PC-3 (cell line): ENCODE measurements at regions not wholly inside any gene's neighbourhood (a gene's known extent, or its start where the extent isn't known, plus 50 kb on each side); places are given as distances from the start of the nearest gene placed in this dataset.

Source experiments
- ATAC-seq: fragments of 200-7000 bp; cut with Tn5 transposase; 2 replicates; pipeline ENCODE4 v1.9.1; 2020; ENCODE audit warnings: mild to moderate bottlenecking, moderate library complexity
- BruUV-seq: library from RNA; stranded (reverse); fragments of 400-500 nt; replicated peaks from 2 replicates; lab custom pipeline; 2021; lab: Mats Ljungman, UMichigan
- CTCF ChIA-PET: fragments of 300-600 bp; sonication (Branson Sonifier 250); formaldehyde crosslinking; loops from one replicate; lab custom pipeline; 2022; ENCODE audit warnings: antibody characterized with exemption; lab: Charles Lee
- POLR2A ChIA-PET: fragments of 300-600 bp; sonication (Branson Sonifier 250); formaldehyde crosslinking; loops from one replicate; lab custom pipeline; 2022; ENCODE audit warnings: antibody characterized with exemption; ENCODE audit not compliant: unreplicated experiment; lab: Charles Lee
- DNase-seq: peaks from one replicate; pipeline ENCODE4 v3.0.0-alpha.2; 2015
- H2AFZ ChIP-seq: fragments of 300-600 bp; sonication (generic); 2 replicates; pipeline ENCODE4 v1.6.0; 2016; ENCODE audit warnings: antibody characterized with exemption, low read length
- H3F3A ChIP-seq: fragments of 300-600 bp; sonication (generic); one replicate; pipeline ENCODE4 v1.6.0; 2017; ENCODE audit warnings: antibody characterized with exemption, low read length, control low read depth, mild to moderate bottlenecking; ENCODE audit not compliant: unreplicated experiment
- H3K27ac ChIP-seq: fragments of 300-600 bp; sonication (generic); 2 replicates; pipeline ENCODE4 v1.5.1; 2016; ENCODE audit warnings: mild to moderate bottlenecking, low read length
- H3K27me3 ChIP-seq: fragments of 300-600 bp; sonication (generic); 2 replicates; pipeline ENCODE4 v1.6.1; 2016; ENCODE audit warnings: low read length, mixed read lengths
- H3K36me3 ChIP-seq: fragments of 300-600 bp; sonication (generic); 2 replicates; pipeline ENCODE4 v1.6.1; 2016; ENCODE audit warnings: low read depth, mixed run types, low read length, mixed read lengths
- H3K4me1 ChIP-seq: fragments of 300-600 bp; sonication (generic); 2 replicates; pipeline ENCODE4 v1.5.1; 2016; ENCODE audit warnings: low read length; ENCODE audit not compliant: insufficient read depth
- H3K4me2 ChIP-seq: fragments of 300-600 bp; sonication (generic); 2 replicates; pipeline ENCODE4 v1.6.0; 2016; ENCODE audit warnings: low read length
- H3K4me3 ChIP-seq: fragments of 300-600 bp; sonication (generic); 2 replicates; pipeline ENCODE4 v1.5.1; 2016; ENCODE audit warnings: mild to moderate bottlenecking, low read length, mixed read lengths
- H3K79me2 ChIP-seq: fragments of 300-600 bp; sonication (generic); 2 replicates; pipeline ENCODE4 v1.6.1; 2017; ENCODE audit warnings: low read length, mixed read lengths
- H3K9ac ChIP-seq: fragments of 300-600 bp; sonication (generic); 2 replicates; pipeline ENCODE4 v1.6.0; 2016; ENCODE audit warnings: mild to moderate bottlenecking, low read length
- H3K9me2 ChIP-seq: fragments of 300-600 bp; sonication (generic); replicated peaks from 2 replicates; pipeline ENCODE4 v1.6.1; 2016; ENCODE audit warnings: mixed run types, low read length, mixed read lengths
- H3K9me3 ChIP-seq: fragments of 300-600 bp; sonication (generic); 2 replicates; pipeline ENCODE4 v1.6.1; 2016; ENCODE audit warnings: low read length, mixed read lengths
- H4K20me1 ChIP-seq: fragments of 300-600 bp; sonication (generic); 2 replicates; pipeline ENCODE4 v1.6.1; 2016; ENCODE audit warnings: low read length, mixed read lengths
- CTCF ChIP-seq: fragments of 300-600 bp; sonication (generic); conservative IDR thresholded peaks from 2 replicates; pipeline ENCODE4 v1.5.1; 2017; ENCODE audit warnings: antibody characterized with exemption, low read depth, mild to moderate bottlenecking, low read length
- EZH2 ChIP-seq: fragments of 300-600 bp; sonication (generic); IDR thresholded peaks from one replicate; pipeline ENCODE4 v1.6.1; 2017; ENCODE audit warnings: antibody characterized with exemption, mild to moderate bottlenecking, low read length; ENCODE audit not compliant: unreplicated experiment
- EZH2phosphoT487 ChIP-seq: fragments of 300-600 bp; sonication (generic); IDR thresholded peaks from 2 replicates; pipeline ENCODE4 v1.6.1; 2018; ENCODE audit warnings: mild to moderate bottlenecking, antibody characterized with exemption, low read length, borderline replicate concordance
- intact Hi-C: fragments of 100-400 bp; cut with micrococcal nuclease; formaldehyde crosslinking; loops from 2 replicates; pipeline ENCODE4 v1.9.0; 2023

- H3K4me2 ChIP-seq: peak overlapping the region; percentile 88
- H3K9me2 ChIP-seq: no peaks in the 10 kb centered on the region
- no peaks in the 10 kb centered on the region for H3K79me2 ChIP-seq
- TF ChIP-seq EZH2: no peak
- TF ChIP-seq EZH2phosphoT487: no peak
- TF ChIP-seq CTCF: no peak
- no peaks in the 10 kb centered on the region for H4K20me1 ChIP-seq
- peak; percentile 62 for ATAC-seq
- H3K4me3 ChIP-seq: peak overlapping the region; percentile 42
- peak overlapping the region; percentile 97 for H3K27ac ChIP-seq
- DNase-seq: peak; percentile 100
- TSS peak; percentile 82 for BruUV-seq
- 0 out of 2 replicates have a peak, but pooled peaks cover 6% of the 10 kb centered on the region for H3K36me3 ChIP-seq
- no peaks in the 10 kb centered on the region for H3K27me3 ChIP-seq
- H3K9ac ChIP-seq: peak overlapping the region; percentile 43
- H3K4me1 ChIP-seq: peaks cover 51% of the 10 kb centered on the region
- peak overlapping the region; percentile 20; the same call in 1 of the 2 replicates for H2AFZ ChIP-seq
- H3F3A ChIP-seq: peaks cover 27% of the 10 kb centered on the region
- no peaks in the 10 kb centered on the region for H3K9me3 ChIP-seq
- intact Hi-C loops: loop anchor here (1.0 kb wide), 3 partner anchors 38 to 80 kb away; no protein-coding TSS in a partner anchor
- ChIA-PET CTCF (interaction anchor here (1.0 kb wide), 1 partner anchor 53 kb away, joined by 4 read pairs; no protein-coding TSS in a partner anchor), POLR2A (interaction anchor here (1.0 kb wide), 2 partner anchors 70 to 310 kb away, joined by 3 read pairs; no protein-coding TSS in a partner anchor)
Observed at GRCh38 chr11:128210148-128210940, 377.0 kb downstream of the ETS1 start.

- Histone ChIP-seq H3K79me2 (no peaks in the 10 kb centered on the region), H3K9me3 (no peaks in the 10 kb centered on the region), H4K20me1 (no peaks in the 10 kb centered on the region), H3K27ac (peak overlapping the region; percentile 97), H3K9me2 (no peaks in the 10 kb centered on the region), H3K27me3 (no peaks in the 10 kb centered on the region), H3K4me2 (peak overlapping the region; percentile 88), H3K4me3 (peak overlapping the region; percentile 35), H2AFZ (no peak overlapping the region), H3K4me1 (peaks cover 51% of the 10 kb centered on the region), H3K36me3 (0 out of 2 replicates have a peak, but pooled peaks cover 6% of the 10 kb centered on the region), H3K9ac (peak overlapping the region; percentile 43), H3F3A (peaks cover 27% of the 10 kb centered on the region)
- CTCF ChIA-PET: no interaction called here
- ATAC-seq: no peak
- POLR2A ChIA-PET: interaction anchor here (0.6 to 1.2 kb wide), 4 partner anchors 71 to 133 kb away, joined by 3 to 7 read pairs (median 4); no protein-coding TSS in a partner anchor
- TF ChIP-seq CTCF (no peak), EZH2 (no peak), EZH2phosphoT487 (no peak)
- no peak for DNase-seq
- no TSS peak for BruUV-seq
- intact Hi-C loops: loop anchor here (5.0 kb wide), 1 partner anchor 1433 kb away; no protein-coding TSS in a partner anchor
Observed at GRCh38 chr11:128209138-128209435, 378.3 kb downstream of the ETS1 start.
